ENCODE measurements at regions not wholly inside any gene's neighbourhood (a gene's known extent, or its start where the extent isn't known, plus 50 kb on each side); places are given as distances from the start of the nearest gene placed in this dataset.

GRCh38 chr16:86895606-86896005 lies 317.3 kb downstream of the FOXL1 start:
- no peaks in the 10 kb centered on the region for H3K27me3 ChIP-seq (ENCODE audit: control insufficient read depth, insufficient read depth, low read length)
- no peaks in the 10 kb centered on the region for H3K4me1 Mint-ChIP-seq
- no peak for TF ChIP-seq CTCF (IDR thresholded peaks at IDR 0.05)
- H3K27me3 Mint-ChIP-seq (ENCODE audit: low read depth in 2 of 2), result peaks cover 0 to 10% of the 10 kb centered on the region in 2 donors
- H3K4me3 Mint-ChIP-seq, result no peak overlapping the region
- no peaks in the 10 kb centered on the region for H3K9me3 Mint-ChIP-seq
- no peaks in the 10 kb centered on the region for H3K36me3 ChIP-seq (ENCODE audit: control insufficient read depth, insufficient read depth, low read length)
- no peaks in the 10 kb centered on the region for H3K9me3 ChIP-seq (ENCODE audit: control insufficient read depth, insufficient read depth, low read length)
- H3K4me3 ChIP-seq (ENCODE audit: low read length), result no peak overlapping the region
- ATAC-seq (no peak), DNase-seq (no peak)
- 51% methylated on average over 11 of the region's 11 CpGs for WGBS (ENCODE audit: insufficient coverage)
- no peak overlapping the region for H3K27ac ChIP-seq (ENCODE audit: low read length)
- H3K36me3 Mint-ChIP-seq, result no peaks in the 10 kb centered on the region
- no peak overlapping the region for H3K27ac Mint-ChIP-seq
- no peaks in the 10 kb centered on the region for H3K4me1 ChIP-seq (ENCODE audit: control insufficient read depth, insufficient read depth, low read length)
- intact Hi-C loops (cut with micrococcal nuclease), result no loop called here

- intact Hi-C loops (cut with micrococcal nuclease), result no loop called here
- no peaks in the 10 kb centered on the region for H3K27me3 ChIP-seq (ENCODE audit: control insufficient read depth, insufficient read depth, low read length)
- Mint-ChIP-seq H3K27ac (no peak overlapping the region), H3K9me3 (no peaks in the 10 kb centered on the region), H3K4me3 (no peak overlapping the region), H3K36me3 (no peaks in the 10 kb centered on the region), H3K4me1 (no peaks in the 10 kb centered on the region), H3K27me3 (ENCODE audit: low read depth in 2 of 2) (peaks cover 4 to 10% of the 10 kb centered on the region in 2 donors)
- 90% methylated on average over 9 of the region's 9 CpGs for WGBS (ENCODE audit: insufficient coverage)
- H3K9me3 ChIP-seq (ENCODE audit: control insufficient read depth, insufficient read depth, low read length), result no peaks in the 10 kb centered on the region
- no peaks in the 10 kb centered on the region for H3K4me1 ChIP-seq (ENCODE audit: control insufficient read depth, insufficient read depth, low read length)
- H3K4me3 ChIP-seq (ENCODE audit: low read length), result no peak overlapping the region
- ATAC-seq, result no peak
- no peak for TF ChIP-seq CTCF (IDR thresholded peaks at IDR 0.05)
- H3K36me3 ChIP-seq (ENCODE audit: control insufficient read depth, insufficient read depth, low read length), result no peaks in the 10 kb centered on the region
- H3K27ac ChIP-seq (ENCODE audit: low read length), result no peak overlapping the region
- DNase-seq, result no peak
Measured at GRCh38 chr16:86896976-86897375, 318.6 kb downstream of the FOXL1 start.

GRCh38 chr16:86897486-86897885 lies 319.1 kb downstream of the FOXL1 start:
- H3K9me3 ChIP-seq (ENCODE audit: control insufficient read depth, insufficient read depth, low read length), result no peaks in the 10 kb centered on the region
- WGBS (ENCODE audit: insufficient coverage), result 89% methylated on average over 11 of the region's 11 CpGs
- Mint-ChIP-seq H3K9me3 (no peaks in the 10 kb centered on the region), H3K27me3 (ENCODE audit: low read depth in 2 of 2) (peaks cover 4 to 10% of the 10 kb centered on the region in 2 donors), H3K4me3 (no peak overlapping the region), H3K27ac (no peak overlapping the region), H3K36me3 (no peaks in the 10 kb centered on the region), H3K4me1 (no peaks in the 10 kb centered on the region)
- intact Hi-C loops (cut with micrococcal nuclease), result no loop called here
- H3K27ac ChIP-seq (ENCODE audit: low read length), result no peak overlapping the region
- H3K27me3 ChIP-seq (ENCODE audit: control insufficient read depth, insufficient read depth, low read length), result no peaks in the 10 kb centered on the region
- H3K36me3 ChIP-seq (ENCODE audit: control insufficient read depth, insufficient read depth, low read length), result no peaks in the 10 kb centered on the region
- no peaks in the 10 kb centered on the region for H3K4me1 ChIP-seq (ENCODE audit: control insufficient read depth, insufficient read depth, low read length)
- ATAC-seq (no peak), DNase-seq (no peak)
- H3K4me3 ChIP-seq (ENCODE audit: low read length), result no peak overlapping the region
- no peak for TF ChIP-seq CTCF (IDR thresholded peaks at IDR 0.05)

GRCh38 chr16:86898386-86898785 lies 320.0 kb downstream of the FOXL1 start:
- Mint-ChIP-seq H3K36me3 (no peaks in the 10 kb centered on the region), H3K4me1 (no peaks in the 10 kb centered on the region), H3K4me3 (no peak overlapping the region), H3K27ac (no peak overlapping the region), H3K9me3 (no peaks in the 10 kb centered on the region), H3K27me3 (ENCODE audit: low read depth in 2 of 2) (peaks cover 3 to 4% of the 10 kb centered on the region in 2 donors)
- ATAC-seq (no peak), DNase-seq (no peak)
- no peaks in the 10 kb centered on the region for H3K27me3 ChIP-seq (ENCODE audit: control insufficient read depth, insufficient read depth, low read length)
- H3K4me3 ChIP-seq (ENCODE audit: low read length), result no peak overlapping the region
- no peak for TF ChIP-seq CTCF (IDR thresholded peaks at IDR 0.05)
- H3K27ac ChIP-seq (ENCODE audit: low read length), result no peak overlapping the region
- no peaks in the 10 kb centered on the region for H3K4me1 ChIP-seq (ENCODE audit: control insufficient read depth, insufficient read depth, low read length)
- H3K36me3 ChIP-seq (ENCODE audit: control insufficient read depth, insufficient read depth, low read length), result no peaks in the 10 kb centered on the region
- intact Hi-C loops (cut with micrococcal nuclease), result no loop called here
- WGBS (ENCODE audit: insufficient coverage), result 84% methylated on average over 5 of the region's 5 CpGs
- no peaks in the 10 kb centered on the region for H3K9me3 ChIP-seq (ENCODE audit: control insufficient read depth, insufficient read depth, low read length)

All from natural killer cell (primary cell).